NB4 (cell line): ENCODE measurements at regions not wholly inside any gene's neighbourhood (a gene's known extent, or its start where the extent isn't known, plus 50 kb on each side); places are given as distances from the start of the nearest gene placed in this dataset.

Source experiments
- MYC ChIP-seq: IDR thresholded peaks from 2 replicates; pipeline ENCODE4 v1.6.1; 2011; ENCODE audit warnings: low read depth, low read length
- POLR2A ChIP-seq: IDR thresholded peaks from 2 replicates; pipeline ENCODE4 v1.6.1; 2011; ENCODE audit warnings: mild to moderate bottlenecking; ENCODE audit not compliant: insufficient read length; ENCODE audit errors: extremely low read depth
- TF ChIP-seq, protein P1 (sequence below): IDR thresholded peaks from one replicate; pipeline ENCODE4 v1.5.1; 2012; ENCODE audit warnings: low read depth, low read length
- TF ChIP-seq, protein P2 (sequence below): IDR thresholded peaks from 2 replicates; pipeline ENCODE4 v1.6.1; 2011; ENCODE audit warnings: low read depth, low read length

DNA sequence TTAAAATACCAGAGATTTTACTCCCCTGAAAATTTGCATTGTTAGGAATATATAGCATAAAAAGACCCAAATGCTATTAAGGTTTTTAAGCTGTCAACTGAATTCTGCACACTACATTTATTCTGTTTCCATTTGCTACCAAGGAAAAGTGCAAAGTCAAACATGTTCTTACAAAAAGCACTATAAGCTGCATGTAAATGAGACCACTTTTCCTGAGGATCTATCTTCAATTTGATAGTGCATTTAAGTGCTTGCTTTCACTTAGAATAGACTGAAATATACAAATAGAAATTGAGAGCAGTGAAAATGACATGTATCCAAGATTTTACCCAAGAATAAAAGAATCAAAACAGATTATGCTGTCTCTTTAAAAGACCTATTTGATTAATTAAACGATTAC is 1216.2 kb downstream of the ROBO2 start:
- TF ChIP-seq, protein P1, sequence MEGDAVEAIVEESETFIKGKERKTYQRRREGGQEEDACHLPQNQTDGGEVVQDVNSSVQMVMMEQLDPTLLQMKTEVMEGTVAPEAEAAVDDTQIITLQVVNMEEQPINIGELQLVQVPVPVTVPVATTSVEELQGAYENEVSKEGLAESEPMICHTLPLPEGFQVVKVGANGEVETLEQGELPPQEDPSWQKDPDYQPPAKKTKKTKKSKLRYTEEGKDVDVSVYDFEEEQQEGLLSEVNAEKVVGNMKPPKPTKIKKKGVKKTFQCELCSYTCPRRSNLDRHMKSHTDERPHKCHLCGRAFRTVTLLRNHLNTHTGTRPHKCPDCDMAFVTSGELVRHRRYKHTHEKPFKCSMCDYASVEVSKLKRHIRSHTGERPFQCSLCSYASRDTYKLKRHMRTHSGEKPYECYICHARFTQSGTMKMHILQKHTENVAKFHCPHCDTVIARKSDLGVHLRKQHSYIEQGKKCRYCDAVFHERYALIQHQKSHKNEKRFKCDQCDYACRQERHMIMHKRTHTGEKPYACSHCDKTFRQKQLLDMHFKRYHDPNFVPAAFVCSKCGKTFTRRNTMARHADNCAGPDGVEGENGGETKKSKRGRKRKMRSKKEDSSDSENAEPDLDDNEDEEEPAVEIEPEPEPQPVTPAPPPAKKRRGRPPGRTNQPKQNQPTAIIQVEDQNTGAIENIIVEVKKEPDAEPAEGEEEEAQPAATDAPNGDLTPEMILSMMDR = no peak
- TF ChIP-seq POLR2A (no peak), MYC (no peak)
- TF ChIP-seq, protein P2, sequence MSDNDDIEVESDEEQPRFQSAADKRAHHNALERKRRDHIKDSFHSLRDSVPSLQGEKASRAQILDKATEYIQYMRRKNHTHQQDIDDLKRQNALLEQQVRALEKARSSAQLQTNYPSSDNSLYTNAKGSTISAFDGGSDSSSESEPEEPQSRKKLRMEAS = no peak
